ENCODE measurements at regions not wholly inside any gene's neighbourhood (a gene's known extent, or its start where the extent isn't known, plus 50 kb on each side); places are given as distances from the start of the nearest gene placed in this dataset.

- H3K4me1 Mint-ChIP-seq, result peaks cover 12% of the 10 kb centered on the region
- Histone ChIP-seq H4K20me1 (ENCODE audit: insufficient read depth, low read length) (no peaks in the 10 kb centered on the region), H3K9me3 (replicated peaks in 1 of 2; ENCODE audit: control insufficient read depth in 1 of 2, insufficient read depth in 1 of 2, low read length in 2 of 2) (peaks cover 0 to 7% of the 10 kb centered on the region in 2 donors), H3K4me3 (replicated peaks in 1 of 3; ENCODE audit: low read depth in 2 of 3, low read length in 3 of 3) (no peak overlapping the region), H2AFZ (ENCODE audit: insufficient read depth, low read depth, low read length, poor library complexity, severe bottlenecking) (no peak overlapping the region), H3K27ac (ENCODE audit: low read depth in 1 of 2, low read length in 2 of 2) (no peak overlapping the region), H3K4me1 (ENCODE audit: control insufficient read depth in 1 of 2, insufficient read depth in 2 of 2, low read length in 2 of 2) (peaks cover 7 to 11% of the 10 kb centered on the region in 2 donors), H3K27me3 (ENCODE audit: control insufficient read depth in 2 of 2, insufficient read depth in 2 of 2, low read length in 2 of 2) (no peaks in the 10 kb centered on the region), H3K4me2 (replicated peaks; ENCODE audit: extremely low read depth, low read length, poor library complexity, severe bottlenecking) (no peak overlapping the region), H3K79me2 (ENCODE audit: insufficient read depth, low read length) (no peaks in the 10 kb centered on the region), H3K36me3 (replicated peaks in 1 of 2; ENCODE audit: control insufficient read depth in 1 of 2, insufficient read depth in 2 of 2, low read length in 2 of 2) (no peaks in the 10 kb centered on the region), H3K9ac (ENCODE audit: insufficient read depth, low read length, poor library complexity, severe bottlenecking) (no peak overlapping the region)
- TF ChIP-seq, protein P1, sequence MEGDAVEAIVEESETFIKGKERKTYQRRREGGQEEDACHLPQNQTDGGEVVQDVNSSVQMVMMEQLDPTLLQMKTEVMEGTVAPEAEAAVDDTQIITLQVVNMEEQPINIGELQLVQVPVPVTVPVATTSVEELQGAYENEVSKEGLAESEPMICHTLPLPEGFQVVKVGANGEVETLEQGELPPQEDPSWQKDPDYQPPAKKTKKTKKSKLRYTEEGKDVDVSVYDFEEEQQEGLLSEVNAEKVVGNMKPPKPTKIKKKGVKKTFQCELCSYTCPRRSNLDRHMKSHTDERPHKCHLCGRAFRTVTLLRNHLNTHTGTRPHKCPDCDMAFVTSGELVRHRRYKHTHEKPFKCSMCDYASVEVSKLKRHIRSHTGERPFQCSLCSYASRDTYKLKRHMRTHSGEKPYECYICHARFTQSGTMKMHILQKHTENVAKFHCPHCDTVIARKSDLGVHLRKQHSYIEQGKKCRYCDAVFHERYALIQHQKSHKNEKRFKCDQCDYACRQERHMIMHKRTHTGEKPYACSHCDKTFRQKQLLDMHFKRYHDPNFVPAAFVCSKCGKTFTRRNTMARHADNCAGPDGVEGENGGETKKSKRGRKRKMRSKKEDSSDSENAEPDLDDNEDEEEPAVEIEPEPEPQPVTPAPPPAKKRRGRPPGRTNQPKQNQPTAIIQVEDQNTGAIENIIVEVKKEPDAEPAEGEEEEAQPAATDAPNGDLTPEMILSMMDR (IDR thresholded peaks at IDR 0.05), result no peak
- no CpG with 5 or more reads among the region's 1 CpG for WGBS (ENCODE audit: insufficient coverage)
- no peak overlapping the region for H3K27ac Mint-ChIP-seq
- no peak overlapping the region for H3K4me3 Mint-ChIP-seq
- no peak for DNase-seq
- no peaks in the 10 kb centered on the region for H3K36me3 Mint-ChIP-seq
- H3K27me3 Mint-ChIP-seq (ENCODE audit: low read depth in 3 of 3), result peaks cover 0 to 1% (median 0%) of the 10 kb centered on the region in 3 donors
- peaks cover 6 to 15% (median 11%) of the 10 kb centered on the region in 7 donors for H3K9me3 Mint-ChIP-seq
- intact Hi-C loops (cut with micrococcal nuclease), result no loop called here
These were observed 277.3 kb downstream of the CASP12 start for GRCh38 chr11:104620991-104621390.

- Histone ChIP-seq H3K9ac (ENCODE audit: insufficient read depth, low read length, poor library complexity, severe bottlenecking) (no peak overlapping the region), H3K9me3 (replicated peaks in 1 of 2; ENCODE audit: control insufficient read depth in 1 of 2, insufficient read depth in 1 of 2, low read length in 2 of 2) (peaks cover 0 to 7% of the 10 kb centered on the region in 2 donors), H3K4me1 (ENCODE audit: control insufficient read depth in 1 of 2, insufficient read depth in 2 of 2, low read length in 2 of 2) (peaks cover 7 to 11% of the 10 kb centered on the region in 2 donors), H3K4me2 (replicated peaks; ENCODE audit: extremely low read depth, low read length, poor library complexity, severe bottlenecking) (no peak overlapping the region), H3K4me3 (replicated peaks in 1 of 3; ENCODE audit: low read depth in 2 of 3, low read length in 3 of 3) (no peak overlapping the region), H3K27me3 (ENCODE audit: control insufficient read depth in 2 of 2, insufficient read depth in 2 of 2, low read length in 2 of 2) (no peaks in the 10 kb centered on the region), H2AFZ (ENCODE audit: insufficient read depth, low read depth, low read length, poor library complexity, severe bottlenecking) (no peak overlapping the region), H4K20me1 (ENCODE audit: insufficient read depth, low read length) (no peaks in the 10 kb centered on the region), H3K79me2 (ENCODE audit: insufficient read depth, low read length) (no peaks in the 10 kb centered on the region), H3K27ac (ENCODE audit: low read depth in 1 of 2, low read length in 2 of 2) (no peak overlapping the region), H3K36me3 (replicated peaks in 1 of 2; ENCODE audit: control insufficient read depth in 1 of 2, insufficient read depth in 2 of 2, low read length in 2 of 2) (no peaks in the 10 kb centered on the region)
- no peak for DNase-seq
- Mint-ChIP-seq H3K9me3 (peaks cover 6 to 18% (median 14%) of the 10 kb centered on the region in 7 donors), H3K27ac (no peak overlapping the region), H3K36me3 (no peaks in the 10 kb centered on the region), H3K4me1 (peaks cover 15% of the 10 kb centered on the region), H3K4me3 (no peak overlapping the region), H3K27me3 (ENCODE audit: low read depth in 3 of 3) (peaks cover 0 to 1% (median 0%) of the 10 kb centered on the region in 3 donors)
- TF ChIP-seq, protein P1 (IDR thresholded peaks at IDR 0.05), result no peak
- no CpG with 5 or more reads among the region's 3 CpGs for WGBS (ENCODE audit: insufficient coverage)
- intact Hi-C loops (cut with micrococcal nuclease), result no loop called here
These were observed 278.5 kb downstream of the CASP12 start for GRCh38 chr11:104619751-104620150.

Measured in CD14-positive monocyte (primary cell).